AG10803 (cell line): ENCODE measurements at regions not wholly inside any gene's neighbourhood (a gene's known extent, or its start where the extent isn't known, plus 50 kb on each side); places are given as distances from the start of the nearest gene placed in this dataset.
"Not testable (repeated sequence)": the region's sequence is repeated elsewhere in the genome, so short reads cannot be mapped to it uniquely, and the experiment has no call there.

Experiments used
- DNase-seq: peaks from one replicate; pipeline ENCODE4 v3.0.0; 2010; ENCODE audit warnings: low read depth
- H3K4me3 ChIP-seq: 2 replicates; pipeline ENCODE4 v1.5.1; 2011; ENCODE audit warnings: mild to moderate bottlenecking, low read length, control low read depth
- TF ChIP-seq, protein P1 (sequence below): conservative IDR thresholded peaks from 2 replicates; pipeline ENCODE4 v1.5.1; 2011; ENCODE audit warnings: mild to moderate bottlenecking, low read length, control low read depth, inconsistent platforms

DNA sequence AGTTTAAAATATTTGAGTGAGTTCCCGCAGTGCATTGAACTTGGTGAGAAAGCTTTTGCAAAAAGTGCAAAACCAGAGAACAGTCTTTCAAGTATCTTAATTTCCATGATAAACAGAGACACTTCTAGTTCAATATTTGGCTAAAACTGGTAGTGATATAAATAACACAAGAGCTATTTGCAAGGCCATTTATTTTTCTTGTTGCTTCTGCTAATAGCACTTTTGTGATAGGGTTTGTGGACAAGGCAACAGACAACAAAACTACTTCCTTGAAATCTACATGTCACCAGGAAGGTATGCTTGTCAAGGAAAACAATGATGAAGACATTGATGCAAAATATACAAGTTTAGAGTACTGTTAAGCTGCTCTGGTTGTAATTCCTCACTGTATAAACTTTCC is 1225.1 kb downstream of the OTOL1 start:
- TF ChIP-seq, protein P1, sequence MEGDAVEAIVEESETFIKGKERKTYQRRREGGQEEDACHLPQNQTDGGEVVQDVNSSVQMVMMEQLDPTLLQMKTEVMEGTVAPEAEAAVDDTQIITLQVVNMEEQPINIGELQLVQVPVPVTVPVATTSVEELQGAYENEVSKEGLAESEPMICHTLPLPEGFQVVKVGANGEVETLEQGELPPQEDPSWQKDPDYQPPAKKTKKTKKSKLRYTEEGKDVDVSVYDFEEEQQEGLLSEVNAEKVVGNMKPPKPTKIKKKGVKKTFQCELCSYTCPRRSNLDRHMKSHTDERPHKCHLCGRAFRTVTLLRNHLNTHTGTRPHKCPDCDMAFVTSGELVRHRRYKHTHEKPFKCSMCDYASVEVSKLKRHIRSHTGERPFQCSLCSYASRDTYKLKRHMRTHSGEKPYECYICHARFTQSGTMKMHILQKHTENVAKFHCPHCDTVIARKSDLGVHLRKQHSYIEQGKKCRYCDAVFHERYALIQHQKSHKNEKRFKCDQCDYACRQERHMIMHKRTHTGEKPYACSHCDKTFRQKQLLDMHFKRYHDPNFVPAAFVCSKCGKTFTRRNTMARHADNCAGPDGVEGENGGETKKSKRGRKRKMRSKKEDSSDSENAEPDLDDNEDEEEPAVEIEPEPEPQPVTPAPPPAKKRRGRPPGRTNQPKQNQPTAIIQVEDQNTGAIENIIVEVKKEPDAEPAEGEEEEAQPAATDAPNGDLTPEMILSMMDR, result no peak
- H3K4me3 ChIP-seq, result no peak overlapping the region
- DNase-seq, result no peak

DNA sequence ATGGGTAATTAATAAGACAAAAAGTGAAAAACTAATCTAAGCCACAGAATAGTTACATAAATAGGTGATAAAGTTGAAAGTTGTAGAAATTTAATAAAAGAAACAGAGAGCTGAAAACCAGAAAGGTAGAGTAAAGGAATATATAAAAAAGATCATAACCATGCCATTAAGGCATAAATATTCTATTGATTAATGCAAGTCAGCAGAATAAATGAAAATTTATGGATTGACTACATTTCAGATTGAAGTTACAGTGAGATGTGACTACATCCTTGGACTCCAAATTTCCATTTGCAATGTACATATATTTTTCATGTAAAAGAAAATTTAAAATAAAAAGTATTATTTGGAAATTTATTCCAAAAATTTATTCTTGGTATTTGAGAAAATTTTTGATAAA is 1225.7 kb downstream of the OTOL1 start:
- TF ChIP-seq, protein P1, result no peak
- H3K4me3 ChIP-seq, result no peak overlapping the region
- DNase-seq, result no peak

DNA sequence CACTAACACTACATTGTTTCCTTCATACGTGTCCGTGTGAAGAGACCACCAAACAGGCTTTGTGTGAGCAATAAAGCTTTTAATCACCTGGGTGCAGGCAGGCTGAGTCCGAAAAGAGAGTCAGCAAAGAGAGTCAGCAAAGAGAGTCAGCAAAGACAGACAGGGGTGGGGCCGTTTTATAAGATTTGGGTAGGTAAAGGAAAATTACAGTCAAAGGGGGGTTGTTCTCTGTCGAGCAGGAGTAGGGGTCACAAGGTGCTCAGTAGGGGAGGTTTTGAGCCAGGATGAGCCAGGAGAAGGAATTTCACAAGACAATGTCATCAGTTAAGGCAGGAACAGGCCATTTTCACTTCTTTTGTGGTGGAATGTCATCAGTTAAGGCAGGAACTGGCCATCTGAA is 1226.2 kb downstream of the OTOL1 start:
- DNase-seq, H3K4me3 ChIP-seq: not testable (repeated sequence)

DNA sequence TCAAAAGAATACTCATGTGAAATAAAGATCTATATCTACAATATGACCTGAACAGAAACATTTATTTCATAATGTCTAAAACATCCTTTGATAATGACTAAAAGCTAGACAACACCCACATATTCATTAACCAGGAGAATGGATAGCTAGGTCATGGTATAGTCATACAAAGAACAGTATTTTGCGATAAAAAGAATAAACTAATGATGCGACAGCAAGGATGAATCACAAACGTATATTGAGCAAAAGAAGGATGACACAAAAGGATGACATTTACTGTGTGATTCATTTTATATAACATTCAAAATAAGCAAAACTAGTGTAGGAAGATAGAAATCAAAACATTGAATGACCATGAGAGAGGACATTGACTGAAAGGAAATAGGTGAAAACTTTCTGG is 1233.1 kb downstream of the OTOL1 start:
- H3K4me3 ChIP-seq, result no peak overlapping the region
- TF ChIP-seq, protein P1, result no peak
- DNase-seq, result no peak

DNA sequence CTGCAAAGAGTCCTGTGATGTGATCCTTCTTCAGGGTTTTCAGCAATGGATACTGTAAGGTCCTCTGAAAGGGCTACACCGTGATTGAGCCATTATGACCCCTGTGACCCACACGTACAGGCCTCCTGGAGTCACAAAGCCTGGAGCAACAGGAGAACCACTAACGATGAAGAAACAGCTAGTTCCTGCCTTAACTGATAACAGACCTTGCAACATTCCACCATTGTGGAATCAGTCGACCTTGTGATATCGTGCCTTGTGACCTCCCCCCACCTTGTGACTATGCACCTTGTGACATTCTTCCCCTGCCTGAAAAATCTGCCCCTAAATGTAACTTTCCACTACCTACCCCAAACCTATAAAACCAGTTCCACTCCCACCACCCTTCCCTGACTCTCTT is 1235.4 kb downstream of the OTOL1 start:
- H3K4me3 ChIP-seq, DNase-seq: not testable (repeated sequence)

DNA sequence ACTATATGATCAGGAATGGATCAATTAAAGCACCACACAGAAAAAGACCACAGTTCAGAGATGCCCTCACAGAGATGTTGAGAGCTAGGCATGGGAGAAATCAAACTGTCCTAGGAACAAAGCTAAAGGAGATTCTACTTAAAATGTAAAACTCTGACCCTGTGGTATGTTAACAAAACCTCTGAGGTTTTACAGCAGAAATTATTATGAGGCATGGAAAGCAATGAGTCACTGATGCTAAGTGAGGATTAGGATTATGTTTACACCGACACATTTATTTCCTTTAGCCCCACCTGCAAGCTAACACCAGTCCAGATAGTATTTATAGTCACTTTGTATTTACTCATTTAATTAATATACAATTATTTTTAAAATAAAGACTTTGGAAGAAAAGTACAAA is 1242.2 kb downstream of the OTOL1 start:
- DNase-seq, result no peak
- no peak overlapping the region for H3K4me3 ChIP-seq
- TF ChIP-seq, protein P1, result no peak

DNA sequence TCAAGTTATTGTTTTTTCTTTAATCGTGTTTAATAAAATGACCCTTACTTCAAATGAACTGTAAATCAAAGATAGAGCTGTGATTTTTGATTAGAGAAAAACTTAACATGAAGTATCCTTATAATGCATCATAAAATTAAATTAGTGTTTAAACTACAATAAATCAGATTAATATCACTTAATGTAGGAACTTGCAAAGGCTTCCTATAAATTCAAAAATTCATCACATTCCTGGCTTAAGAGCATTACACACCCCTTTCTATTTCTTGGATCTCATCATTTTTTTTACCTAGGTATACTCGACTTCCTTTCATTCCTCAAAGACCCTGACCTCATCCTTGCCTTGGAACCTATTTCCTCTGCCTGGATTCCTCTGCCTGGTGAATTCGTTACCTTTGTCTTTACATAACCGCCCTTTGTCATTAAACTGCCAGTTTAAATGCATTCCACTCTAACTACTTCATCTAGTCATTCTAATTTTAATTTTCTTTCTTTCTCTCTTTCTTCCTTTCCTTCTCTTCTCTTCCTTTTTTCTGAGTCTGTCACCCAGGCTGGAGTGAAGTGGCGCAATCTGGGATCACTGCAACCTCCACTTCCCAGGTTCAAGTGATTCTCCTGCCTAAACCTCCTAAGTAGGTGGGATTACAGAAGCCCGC is 1244.5 kb downstream of the OTOL1 start:
- no peak overlapping the region for H3K4me3 ChIP-seq
- no peak for DNase-seq
- TF ChIP-seq, protein P1, result no peak

DNA sequence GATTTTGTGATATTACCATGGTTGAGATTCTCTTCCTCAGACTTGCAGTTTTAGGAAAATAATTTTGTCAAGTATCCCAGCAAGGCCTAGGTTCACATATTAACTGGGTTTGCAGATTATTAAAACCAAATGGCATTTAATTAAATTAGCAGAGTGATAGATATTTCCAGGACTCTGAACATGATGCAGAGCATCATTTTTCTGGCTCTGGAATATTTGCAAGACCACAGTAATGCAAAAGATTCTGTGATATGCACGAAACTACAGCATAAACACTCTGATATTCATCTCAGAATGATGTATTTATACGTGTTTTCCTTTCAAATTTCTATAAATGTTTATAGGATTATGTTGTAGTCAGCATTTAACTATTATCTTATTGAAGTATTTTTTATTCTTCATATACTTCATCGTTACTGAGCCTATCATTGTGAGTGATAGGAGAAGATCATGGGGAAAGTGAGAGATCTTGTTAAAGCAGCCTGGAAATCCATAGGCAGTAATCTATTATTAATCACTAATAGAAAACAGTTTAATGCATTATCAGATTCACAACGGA is 1245.6 kb downstream of the OTOL1 start:
- TF ChIP-seq, protein P1, result no peak
- no peak overlapping the region for H3K4me3 ChIP-seq
- peak; percentile 61 for DNase-seq
